ENCODE measurements at regions not wholly inside any gene's neighbourhood (a gene's known extent, or its start where the extent isn't known, plus 50 kb on each side); places are given as distances from the start of the nearest gene placed in this dataset.
"Not testable (repeated sequence)": the region's sequence is repeated elsewhere in the genome, so short reads cannot be mapped to it uniquely, and the experiment has no call there.

DNA sequence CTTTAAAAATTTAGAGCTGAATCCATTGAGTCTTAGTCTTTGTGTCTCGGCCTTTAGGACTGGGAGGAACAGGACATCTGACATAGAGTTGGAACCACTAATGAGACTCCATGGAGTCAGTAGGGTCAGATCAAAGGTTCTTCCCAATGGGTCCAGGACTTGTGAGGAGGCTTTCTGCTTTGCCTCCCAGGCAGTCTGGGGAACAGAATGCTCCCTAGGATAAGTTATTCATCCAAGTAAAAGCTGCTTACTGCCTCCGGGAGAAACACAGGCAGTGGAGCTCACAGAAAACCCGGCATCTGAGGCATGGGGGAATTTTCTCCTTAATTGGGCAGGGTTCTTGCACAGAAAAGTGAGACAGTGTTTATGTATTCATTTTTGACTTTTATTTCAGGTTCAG lies 216.4 kb downstream of the SEC23IP start:
- TF ChIP-seq, protein P1, sequence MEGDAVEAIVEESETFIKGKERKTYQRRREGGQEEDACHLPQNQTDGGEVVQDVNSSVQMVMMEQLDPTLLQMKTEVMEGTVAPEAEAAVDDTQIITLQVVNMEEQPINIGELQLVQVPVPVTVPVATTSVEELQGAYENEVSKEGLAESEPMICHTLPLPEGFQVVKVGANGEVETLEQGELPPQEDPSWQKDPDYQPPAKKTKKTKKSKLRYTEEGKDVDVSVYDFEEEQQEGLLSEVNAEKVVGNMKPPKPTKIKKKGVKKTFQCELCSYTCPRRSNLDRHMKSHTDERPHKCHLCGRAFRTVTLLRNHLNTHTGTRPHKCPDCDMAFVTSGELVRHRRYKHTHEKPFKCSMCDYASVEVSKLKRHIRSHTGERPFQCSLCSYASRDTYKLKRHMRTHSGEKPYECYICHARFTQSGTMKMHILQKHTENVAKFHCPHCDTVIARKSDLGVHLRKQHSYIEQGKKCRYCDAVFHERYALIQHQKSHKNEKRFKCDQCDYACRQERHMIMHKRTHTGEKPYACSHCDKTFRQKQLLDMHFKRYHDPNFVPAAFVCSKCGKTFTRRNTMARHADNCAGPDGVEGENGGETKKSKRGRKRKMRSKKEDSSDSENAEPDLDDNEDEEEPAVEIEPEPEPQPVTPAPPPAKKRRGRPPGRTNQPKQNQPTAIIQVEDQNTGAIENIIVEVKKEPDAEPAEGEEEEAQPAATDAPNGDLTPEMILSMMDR (IDR thresholded peaks at IDR 0.05; ENCODE audit: insufficient read depth, low read length): no peak
- no peak for TF ChIP-seq SPI1 (IDR thresholded peaks at IDR 0.05; ENCODE audit: borderline replicate concordance, low read depth)
- TF ChIP-seq GABPA (IDR thresholded peaks at IDR 0.05; ENCODE audit: low read depth): no peak
- TF ChIP-seq, protein P2, sequence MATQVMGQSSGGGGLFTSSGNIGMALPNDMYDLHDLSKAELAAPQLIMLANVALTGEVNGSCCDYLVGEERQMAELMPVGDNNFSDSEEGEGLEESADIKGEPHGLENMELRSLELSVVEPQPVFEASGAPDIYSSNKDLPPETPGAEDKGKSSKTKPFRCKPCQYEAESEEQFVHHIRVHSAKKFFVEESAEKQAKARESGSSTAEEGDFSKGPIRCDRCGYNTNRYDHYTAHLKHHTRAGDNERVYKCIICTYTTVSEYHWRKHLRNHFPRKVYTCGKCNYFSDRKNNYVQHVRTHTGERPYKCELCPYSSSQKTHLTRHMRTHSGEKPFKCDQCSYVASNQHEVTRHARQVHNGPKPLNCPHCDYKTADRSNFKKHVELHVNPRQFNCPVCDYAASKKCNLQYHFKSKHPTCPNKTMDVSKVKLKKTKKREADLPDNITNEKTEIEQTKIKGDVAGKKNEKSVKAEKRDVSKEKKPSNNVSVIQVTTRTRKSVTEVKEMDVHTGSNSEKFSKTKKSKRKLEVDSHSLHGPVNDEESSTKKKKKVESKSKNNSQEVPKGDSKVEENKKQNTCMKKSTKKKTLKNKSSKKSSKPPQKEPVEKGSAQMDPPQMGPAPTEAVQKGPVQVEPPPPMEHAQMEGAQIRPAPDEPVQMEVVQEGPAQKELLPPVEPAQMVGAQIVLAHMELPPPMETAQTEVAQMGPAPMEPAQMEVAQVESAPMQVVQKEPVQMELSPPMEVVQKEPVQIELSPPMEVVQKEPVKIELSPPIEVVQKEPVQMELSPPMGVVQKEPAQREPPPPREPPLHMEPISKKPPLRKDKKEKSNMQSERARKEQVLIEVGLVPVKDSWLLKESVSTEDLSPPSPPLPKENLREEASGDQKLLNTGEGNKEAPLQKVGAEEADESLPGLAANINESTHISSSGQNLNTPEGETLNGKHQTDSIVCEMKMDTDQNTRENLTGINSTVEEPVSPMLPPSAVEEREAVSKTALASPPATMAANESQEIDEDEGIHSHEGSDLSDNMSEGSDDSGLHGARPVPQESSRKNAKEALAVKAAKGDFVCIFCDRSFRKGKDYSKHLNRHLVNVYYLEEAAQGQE (IDR thresholded peaks at IDR 0.05; ENCODE audit: insufficient replicate concordance, low read depth): no peak
- TF ChIP-seq POLR2AphosphoS5 (IDR thresholded peaks at IDR 0.05; ENCODE audit: low read depth): no peak
- no peak for DNase-seq (ENCODE audit: low read depth in 1 of 2, low spot score in 1 of 2)
- Histone ChIP-seq H3K4me3 (replicated peaks; ENCODE audit: insufficient read depth, low read length) (no peak overlapping the region), H3K27ac (replicated peaks) (no peak overlapping the region), H3K27me3 (ENCODE audit: insufficient read depth, poor library complexity, severe bottlenecking) (peaks cover 7% of the 10 kb centered on the region)

DNA sequence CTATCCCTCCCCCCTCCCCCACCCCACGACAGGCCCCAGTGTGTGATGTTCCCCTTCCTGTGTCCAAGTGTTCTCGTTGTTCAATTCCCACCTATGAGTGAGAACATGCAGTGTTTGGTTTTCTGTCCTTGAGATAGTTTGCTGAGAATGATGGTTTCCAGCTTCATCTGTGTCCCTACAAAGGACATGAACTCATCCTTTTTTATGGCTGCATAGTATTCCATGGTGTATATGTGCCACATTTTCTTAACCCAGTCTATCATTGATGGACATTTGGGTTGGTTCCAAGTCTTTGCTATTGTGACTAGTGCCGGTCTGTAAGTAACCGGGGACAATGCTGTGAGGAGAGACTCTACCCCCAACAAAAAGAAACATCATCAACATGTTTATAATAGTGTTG lies 217.2 kb downstream of the SEC23IP start:
- not testable (repeated sequence) for H3K27me3 ChIP-seq (ENCODE audit: insufficient read depth, poor library complexity, severe bottlenecking); H3K27ac ChIP-seq (replicated peaks); DNase-seq (ENCODE audit: low read depth in 1 of 2, low spot score in 1 of 2); H3K4me3 ChIP-seq (replicated peaks; ENCODE audit: insufficient read depth, low read length)

DNA sequence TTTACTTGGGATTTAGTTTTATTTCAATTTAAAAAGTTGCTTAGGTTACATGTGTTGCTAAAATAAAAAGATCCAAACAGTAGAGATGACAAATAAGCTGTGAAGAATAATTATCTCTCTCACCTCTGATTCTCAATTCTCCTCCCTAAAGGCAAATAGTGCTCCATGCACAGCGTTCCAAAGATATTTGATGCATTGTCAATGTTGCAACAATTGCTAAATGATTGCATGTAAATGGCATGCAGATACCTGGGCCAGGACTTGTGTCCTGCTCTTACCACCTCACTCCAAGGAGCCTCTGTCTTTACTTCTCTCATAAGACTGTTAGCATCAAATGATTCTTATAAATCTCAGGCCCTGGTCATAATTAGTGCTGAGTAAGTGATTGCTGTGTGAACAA lies 217.7 kb downstream of the SEC23IP start:
- Histone ChIP-seq H3K27me3 (ENCODE audit: insufficient read depth, poor library complexity, severe bottlenecking) (peaks cover 5% of the 10 kb centered on the region), H3K4me3 (replicated peaks; ENCODE audit: insufficient read depth, low read length) (no peak overlapping the region), H3K27ac (replicated peaks) (no peak overlapping the region)
- DNase-seq (ENCODE audit: low read depth in 1 of 2, low spot score in 1 of 2): no peak
- TF ChIP-seq GABPA (IDR thresholded peaks at IDR 0.05; ENCODE audit: low read depth) (no peak), POLR2AphosphoS5 (IDR thresholded peaks at IDR 0.05; ENCODE audit: low read depth) (no peak), SPI1 (IDR thresholded peaks at IDR 0.05; ENCODE audit: borderline replicate concordance, low read depth) (no peak)
- TF ChIP-seq, protein P1 (IDR thresholded peaks at IDR 0.05; ENCODE audit: insufficient read depth, low read length): no peak
- TF ChIP-seq, protein P2 (IDR thresholded peaks at IDR 0.05; ENCODE audit: insufficient replicate concordance, low read depth): no peak

DNA sequence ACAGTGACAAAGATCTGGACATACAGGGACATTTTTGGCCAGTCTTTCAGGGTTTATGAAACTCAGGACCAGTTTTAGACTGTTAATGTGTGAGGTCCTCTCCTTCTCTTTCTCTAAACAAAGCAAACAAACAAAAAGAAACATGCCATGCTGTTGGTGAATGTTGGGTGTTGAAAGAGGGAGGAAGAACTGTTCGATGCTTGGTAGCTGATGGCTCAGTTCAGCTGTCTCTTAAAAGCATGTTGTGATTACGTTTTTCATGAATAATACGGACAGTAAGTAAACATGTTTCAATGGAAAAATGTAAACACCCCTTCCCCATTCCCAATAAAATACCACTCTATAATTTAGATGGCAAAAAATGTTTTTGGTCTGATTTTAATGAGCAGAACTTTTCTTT lies 219.1 kb downstream of the SEC23IP start:
- Histone ChIP-seq H3K27me3 (ENCODE audit: insufficient read depth, poor library complexity, severe bottlenecking) (peaks cover 5% of the 10 kb centered on the region), H3K4me3 (replicated peaks; ENCODE audit: insufficient read depth, low read length) (no peak overlapping the region), H3K27ac (replicated peaks) (no peak overlapping the region)
- no peak for DNase-seq (ENCODE audit: low read depth in 1 of 2, low spot score in 1 of 2)
- TF ChIP-seq, protein P1 (IDR thresholded peaks at IDR 0.05; ENCODE audit: insufficient read depth, low read length): no peak
- TF ChIP-seq, protein P2 (IDR thresholded peaks at IDR 0.05; ENCODE audit: insufficient replicate concordance, low read depth): no peak
- TF ChIP-seq GABPA (IDR thresholded peaks at IDR 0.05; ENCODE audit: low read depth): no peak
- no peak for TF ChIP-seq POLR2AphosphoS5 (IDR thresholded peaks at IDR 0.05; ENCODE audit: low read depth)

Data from HL-60 (cell line).